SK-N-SH (cell line): ENCODE measurements at regions not wholly inside any gene's neighbourhood (a gene's known extent, or its start where the extent isn't known, plus 50 kb on each side); places are given as distances from the start of the nearest gene placed in this dataset.

Experiments
- CTCF ChIA-PET: fragments of 300-600, 350-600 bp; formaldehyde crosslinking; extraction: SDS; loops from one replicate; lab custom pipeline; 2021; lab: Yijun Ruan, JAX
- POLR2A ChIA-PET: fragments of 350-600 bp; sonication (Branson Sonifier 250); formaldehyde crosslinking; extraction: SDS; loops from one replicate; lab custom pipeline; 2020; ENCODE audit warnings: antibody characterized with exemption, inconsistent platforms; lab: Yijun Ruan, JAX
- DNase-seq: peaks from one replicate; pipeline ENCODE4 v3.0.0; 2012
- H2AFZ ChIP-seq: fragments of 200-600 bp; sonication (generic); 2 replicates; pipeline ENCODE4 v1.8.1; 2016; ENCODE audit warnings: antibody characterized with exemption, mild to moderate bottlenecking, low read depth
- H3F3A ChIP-seq: fragments of 200-600 bp; sonication (generic); replicated peaks from 2 replicates; pipeline ENCODE3; 2016; ENCODE audit warnings: antibody characterized with exemption, mild to moderate bottlenecking; ENCODE audit not compliant: insufficient read depth
- H3K27ac ChIP-seq, 2 experiments: fragments of 200-500 bp in 1 of 2; fragments of 200-600 bp in 1 of 2; sonication (Bioruptor generic) in 1 of 2; sonication (generic), shearing (Covaris generic) in 1 of 2; 2 replicates each; pipeline versions ENCODE4 v1.5.1 to v1.6.1; 2014 to 2016; ENCODE audit warnings: low read depth in 2 of 2, inconsistent platforms in 1 of 2, low read length in 1 of 2, mild to moderate bottlenecking in 1 of 2, mixed read lengths in 1 of 2
- H3K27me3 ChIP-seq: fragments of 200-600 bp; sonication (generic), shearing (Covaris generic); 2 replicates; pipeline ENCODE4 v1.6.1; 2016; ENCODE audit warnings: mixed run types; ENCODE audit not compliant: insufficient read depth
- H3K36me3 ChIP-seq, 2 experiments: fragments of 200-500 bp in 1 of 2; fragments of 200-600 bp in 1 of 2; sonication (Bioruptor generic) in 1 of 2; sonication (generic) in 1 of 2; replicated peaks in 1 of 2; 2 replicates each; pipeline versions ENCODE3 to v1.5.1; 2014 to 2016; ENCODE audit warnings: low read length in 1 of 2, mild to moderate bottlenecking in 1 of 2; ENCODE audit not compliant: insufficient read depth in 2 of 2, control insufficient read depth in 1 of 2
- H3K4me1 ChIP-seq, 2 experiments: fragments of 200-500 bp in 1 of 2; fragments of 200-600 bp in 1 of 2; sonication (Bioruptor generic) in 1 of 2; sonication (generic), shearing (Covaris generic) in 1 of 2; 2 replicates each; pipeline versions ENCODE4 v1.5.1 to v1.6.1; 2014 to 2016; ENCODE audit warnings: low read depth in 1 of 2, low read length in 1 of 2, mixed run types in 1 of 2; ENCODE audit not compliant: insufficient read depth in 2 of 2, control insufficient read depth in 1 of 2
- H3K4me2 ChIP-seq: fragments of 200-600 bp; sonication (generic), shearing (Covaris generic); 2 replicates; pipeline ENCODE4 v1.6.1; 2017; ENCODE audit warnings: mixed run types
- H3K4me3 ChIP-seq, 2 experiments: fragments of 200-500 bp in 1 of 2; fragments of 200-600 bp in 1 of 2; sonication (Bioruptor generic) in 1 of 2; sonication (generic), shearing (Covaris generic) in 1 of 2; 2 replicates each; pipeline versions ENCODE4 v1.5.1 to v1.8.1; 2014 to 2016; ENCODE audit warnings: low read depth in 2 of 2, inconsistent platforms in 1 of 2, low read length in 1 of 2, mild to moderate bottlenecking in 1 of 2, mixed read lengths in 1 of 2, moderate library complexity in 1 of 2
- H3K79me2 ChIP-seq: fragments of 200-600 bp; sonication (generic); 2 replicates; pipeline ENCODE4 v1.8.1; 2017; ENCODE audit warnings: mild to moderate bottlenecking; ENCODE audit not compliant: insufficient read depth
- H3K9ac ChIP-seq: fragments of 200-600 bp; sonication (generic); 2 replicates; pipeline ENCODE4 v1.6.1; 2017; ENCODE audit warnings: mixed run types
- H3K9me2 ChIP-seq: fragments of 200-600 bp; sonication (generic); 2 replicates; pipeline ENCODE4 v1.6.1; 2017; ENCODE audit warnings: mixed run types
- H3K9me3 ChIP-seq: fragments of 200-600 bp; sonication (generic); 2 replicates; pipeline ENCODE4 v1.6.1; 2017; ENCODE audit warnings: mixed run types, mild to moderate bottlenecking, moderate library complexity
- H4K20me1 ChIP-seq: fragments of 200-600 bp; sonication (generic); 2 replicates; pipeline ENCODE4 v1.6.1; 2017; ENCODE audit warnings: mild to moderate bottlenecking, mixed run types; ENCODE audit not compliant: insufficient read depth
- EZH2phosphoT487 ChIP-seq: fragments of 200-600 bp; sonication (generic); IDR thresholded peaks from 2 replicates; pipeline ENCODE4 v1.6.1; 2017; ENCODE audit warnings: low read depth, mixed run types, mild to moderate bottlenecking, antibody characterized with exemption, moderate library complexity, borderline replicate concordance
- FOXJ3 ChIP-seq: sonication (generic); formaldehyde crosslinking; IDR thresholded peaks from 2 replicates; pipeline ENCODE4 v1.5.1; 2020; ENCODE audit warnings: mild to moderate bottlenecking, missing genetic modification reagents
- GABPA ChIP-seq: IDR thresholded peaks from 2 replicates; pipeline ENCODE4 v1.4.0; 2012; ENCODE audit warnings: low read depth, mild to moderate bottlenecking
- JUND ChIP-seq: IDR thresholded peaks from 2 replicates; pipeline ENCODE4 v1.4.0; 2012
- MEF2A ChIP-seq: IDR thresholded peaks from 2 replicates; pipeline ENCODE4 v1.4.0; 2012; ENCODE audit warnings: low read depth, borderline replicate concordance
- MXI1 ChIP-seq: IDR thresholded peaks from 2 replicates; pipeline ENCODE4 v1.6.1; 2012; ENCODE audit warnings: mild to moderate bottlenecking, low read depth, low read length, improper control_type of control experiment
- NFIC ChIP-seq: IDR thresholded peaks from 2 replicates; pipeline ENCODE4 v1.4.0; 2012; ENCODE audit warnings: borderline replicate concordance
- NRF1 ChIP-seq: IDR thresholded peaks from 2 replicates; pipeline ENCODE4 v1.6.1; 2012; ENCODE audit warnings: low read depth, mild to moderate bottlenecking, low read length
- RAD21 ChIP-seq: IDR thresholded peaks from 2 replicates; pipeline ENCODE4 v1.6.1; 2012; ENCODE audit warnings: mild to moderate bottlenecking, low read length
- TEAD4 ChIP-seq: IDR thresholded peaks from 2 replicates; pipeline ENCODE4 v1.4.0; 2012; ENCODE audit warnings: mild to moderate bottlenecking, borderline replicate concordance; ENCODE audit not compliant: insufficient read depth
- WGBS: methylation state at CpG from one replicate; pipeline ENCODE4 v1.1.6; 2017; ENCODE audit warnings: low lambda C conversion rate; 5-methylcytosine and 5-hydroxymethylcytosine counted together
- TF ChIP-seq, protein P1 (sequence below): IDR thresholded peaks from 2 replicates; pipeline ENCODE4 v1.6.1; 2012; ENCODE audit warnings: mild to moderate bottlenecking, low read depth, low read length, moderate library complexity
- TF ChIP-seq, protein P2 (sequence below): fragments of 150-350 bp; IDR thresholded peaks from 2 replicates; pipeline ENCODE4 v1.6.1; 2017; ENCODE audit warnings: antibody characterized with exemption, low read length, low read depth, borderline replicate concordance
- TF ChIP-seq, protein P3 (sequence below): IDR thresholded peaks from 2 replicates; pipeline ENCODE4 v1.4.0; 2012; ENCODE audit warnings: low read depth

DNA sequence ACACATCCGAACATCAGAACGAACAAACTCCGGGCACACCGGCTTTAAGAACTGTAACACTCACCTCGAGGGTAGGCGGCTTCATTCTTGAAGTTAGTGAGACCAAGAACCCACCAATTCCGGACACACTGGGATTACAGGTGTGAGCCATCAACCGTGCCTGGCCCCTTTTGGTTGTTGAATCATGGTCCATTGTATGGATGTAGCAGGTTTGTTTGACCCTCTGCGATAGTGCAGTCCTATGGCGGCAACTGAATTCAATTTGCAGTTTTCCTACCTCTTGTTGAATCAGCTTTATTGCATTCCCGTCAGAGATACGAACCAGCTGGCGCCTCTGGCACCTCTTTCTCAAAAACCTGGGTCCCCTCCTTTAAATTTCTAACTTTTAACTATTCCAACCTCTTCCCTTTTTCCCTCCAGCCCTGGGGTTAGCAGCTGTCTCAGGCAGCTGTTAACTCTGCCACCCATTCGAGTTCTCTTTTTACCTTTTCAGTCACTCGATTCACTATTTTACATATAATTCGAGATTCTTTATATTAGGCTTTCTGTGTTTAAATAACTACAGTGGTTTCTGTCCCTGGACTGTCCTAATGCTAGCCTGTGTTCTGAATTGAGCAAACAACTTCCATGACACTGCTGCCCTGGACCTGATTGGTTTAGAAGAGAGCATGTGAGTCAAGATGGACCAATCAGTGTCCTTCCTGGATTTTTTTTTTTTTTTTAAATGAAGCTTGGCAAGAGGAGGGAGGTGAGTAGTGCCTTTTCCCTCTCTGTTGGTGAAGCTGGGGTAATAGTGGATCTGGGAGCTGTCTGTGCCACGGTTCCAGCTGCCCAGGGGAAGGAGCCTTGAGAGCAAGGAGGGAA is 261.5 kb downstream of the PCNX1 start (continued):
- TF ChIP-seq, protein P1, sequence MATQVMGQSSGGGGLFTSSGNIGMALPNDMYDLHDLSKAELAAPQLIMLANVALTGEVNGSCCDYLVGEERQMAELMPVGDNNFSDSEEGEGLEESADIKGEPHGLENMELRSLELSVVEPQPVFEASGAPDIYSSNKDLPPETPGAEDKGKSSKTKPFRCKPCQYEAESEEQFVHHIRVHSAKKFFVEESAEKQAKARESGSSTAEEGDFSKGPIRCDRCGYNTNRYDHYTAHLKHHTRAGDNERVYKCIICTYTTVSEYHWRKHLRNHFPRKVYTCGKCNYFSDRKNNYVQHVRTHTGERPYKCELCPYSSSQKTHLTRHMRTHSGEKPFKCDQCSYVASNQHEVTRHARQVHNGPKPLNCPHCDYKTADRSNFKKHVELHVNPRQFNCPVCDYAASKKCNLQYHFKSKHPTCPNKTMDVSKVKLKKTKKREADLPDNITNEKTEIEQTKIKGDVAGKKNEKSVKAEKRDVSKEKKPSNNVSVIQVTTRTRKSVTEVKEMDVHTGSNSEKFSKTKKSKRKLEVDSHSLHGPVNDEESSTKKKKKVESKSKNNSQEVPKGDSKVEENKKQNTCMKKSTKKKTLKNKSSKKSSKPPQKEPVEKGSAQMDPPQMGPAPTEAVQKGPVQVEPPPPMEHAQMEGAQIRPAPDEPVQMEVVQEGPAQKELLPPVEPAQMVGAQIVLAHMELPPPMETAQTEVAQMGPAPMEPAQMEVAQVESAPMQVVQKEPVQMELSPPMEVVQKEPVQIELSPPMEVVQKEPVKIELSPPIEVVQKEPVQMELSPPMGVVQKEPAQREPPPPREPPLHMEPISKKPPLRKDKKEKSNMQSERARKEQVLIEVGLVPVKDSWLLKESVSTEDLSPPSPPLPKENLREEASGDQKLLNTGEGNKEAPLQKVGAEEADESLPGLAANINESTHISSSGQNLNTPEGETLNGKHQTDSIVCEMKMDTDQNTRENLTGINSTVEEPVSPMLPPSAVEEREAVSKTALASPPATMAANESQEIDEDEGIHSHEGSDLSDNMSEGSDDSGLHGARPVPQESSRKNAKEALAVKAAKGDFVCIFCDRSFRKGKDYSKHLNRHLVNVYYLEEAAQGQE, result no peak
- no peak for TF ChIP-seq TEAD4
- TF ChIP-seq, all 33 proteins: peak for 0

DNA sequence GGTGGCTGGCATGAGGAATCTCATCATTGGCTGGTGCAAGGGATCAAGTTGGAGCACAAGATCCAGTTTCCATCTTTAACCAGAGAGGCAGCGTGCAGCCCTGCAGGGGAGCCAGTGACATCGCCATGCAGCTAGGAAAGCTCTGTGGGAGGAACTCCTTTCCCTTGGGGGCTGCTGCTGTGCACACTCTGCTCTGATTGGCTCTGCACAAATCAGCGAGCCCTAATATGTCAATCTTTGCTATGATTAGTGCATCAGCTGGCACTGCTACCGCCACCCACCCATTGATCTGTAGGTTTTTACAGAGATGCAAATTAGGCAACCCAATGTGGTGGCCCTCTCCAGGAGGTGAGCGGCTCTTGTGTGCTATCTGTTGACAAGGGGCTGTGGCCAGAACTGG is 262.6 kb downstream of the PCNX1 start:
- H3K27me3 ChIP-seq, result no peaks in the 10 kb centered on the region
- no peaks in the 10 kb centered on the region for H3K79me2 ChIP-seq
- no peaks in the 10 kb centered on the region for H3K36me3 ChIP-seq
- no peak overlapping the region for H2AFZ ChIP-seq
- H3K4me3 ChIP-seq, result no peak overlapping the region
- H3K9ac ChIP-seq, result no peak overlapping the region
- H4K20me1 ChIP-seq, result no peaks in the 10 kb centered on the region
- DNase-seq, result no peak
- no peaks in the 10 kb centered on the region for H3K9me2 ChIP-seq
- peaks cover 3% of the 10 kb centered on the region for H3F3A ChIP-seq
- no peak overlapping the region for H3K4me2 ChIP-seq
- H3K9me3 ChIP-seq, result no peaks in the 10 kb centered on the region
- peaks cover 0 to 12% of the 10 kb centered on the region in 2 experiments; a peak in 1 of 4 replicates for H3K4me1 ChIP-seq
- no peak for TF ChIP-seq EZH2phosphoT487
- no peak for TF ChIP-seq NFIC
- TF ChIP-seq JUND, result no peak
- TF ChIP-seq RAD21, result no peak
- TF ChIP-seq, protein P2, sequence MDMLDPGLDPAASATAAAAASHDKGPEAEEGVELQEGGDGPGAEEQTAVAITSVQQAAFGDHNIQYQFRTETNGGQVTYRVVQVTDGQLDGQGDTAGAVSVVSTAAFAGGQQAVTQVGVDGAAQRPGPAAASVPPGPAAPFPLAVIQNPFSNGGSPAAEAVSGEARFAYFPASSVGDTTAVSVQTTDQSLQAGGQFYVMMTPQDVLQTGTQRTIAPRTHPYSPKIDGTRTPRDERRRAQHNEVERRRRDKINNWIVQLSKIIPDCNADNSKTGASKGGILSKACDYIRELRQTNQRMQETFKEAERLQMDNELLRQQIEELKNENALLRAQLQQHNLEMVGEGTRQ, result no peak
- no peak for TF ChIP-seq MXI1
- WGBS, result 100% methylated on average over 3 of the region's 5 CpGs
- ChIA-PET CTCF (interaction anchor here (1.9 kb wide), 1 partner anchor 32 kb away, joined by 6 read pairs; no protein-coding TSS in a partner anchor), POLR2A (no interaction called here)
- H3K27ac ChIP-seq, result no peak overlapping the region

DNA sequence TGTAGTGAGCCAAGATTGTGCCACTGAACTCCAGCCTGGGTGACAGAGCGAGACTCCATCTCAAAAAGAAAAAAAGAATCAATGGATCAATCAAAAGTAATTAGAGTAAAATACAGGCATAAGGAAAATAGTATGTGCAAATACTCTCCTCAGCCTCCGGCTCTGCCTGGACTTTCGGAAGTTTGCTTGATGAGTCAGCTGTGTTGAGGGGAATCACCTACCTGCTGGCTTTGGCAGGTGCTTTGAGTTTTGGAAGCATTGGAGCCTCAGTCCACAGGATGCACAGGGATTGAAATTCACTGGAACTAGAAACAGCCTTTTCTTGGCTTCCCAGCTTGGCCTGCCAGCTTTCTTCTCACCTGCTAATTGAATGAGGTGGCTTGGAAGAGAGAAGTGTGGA is 268.2 kb downstream of the PCNX1 start:
- no peak for DNase-seq
- TF ChIP-seq NRF1 (no peak), GABPA (no peak), RAD21 (no peak), FOXJ3 (CRISPR knock-in tag) (no peak), MEF2A (no peak)
- TF ChIP-seq, protein P3, sequence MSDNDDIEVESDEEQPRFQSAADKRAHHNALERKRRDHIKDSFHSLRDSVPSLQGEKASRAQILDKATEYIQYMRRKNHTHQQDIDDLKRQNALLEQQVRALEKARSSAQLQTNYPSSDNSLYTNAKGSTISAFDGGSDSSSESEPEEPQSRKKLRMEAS, result no peak
- H3K4me3 ChIP-seq, result no peak overlapping the region
- H3K27me3 ChIP-seq, result no peaks in the 10 kb centered on the region
- H3K4me1 ChIP-seq, result no peaks in the 10 kb centered on the region; a peak in 1 of 4 replicates
- no peak overlapping the region for H3K27ac ChIP-seq
- H3K9ac ChIP-seq, result no peak overlapping the region
- ChIA-PET POLR2A (no interaction called here), CTCF (no interaction called here)
- no peak overlapping the region for H3K4me2 ChIP-seq
- H3F3A ChIP-seq, result peaks cover 3% of the 10 kb centered on the region
- no peaks in the 10 kb centered on the region for H3K9me3 ChIP-seq
- H4K20me1 ChIP-seq, result no peaks in the 10 kb centered on the region
- H3K79me2 ChIP-seq, result no peaks in the 10 kb centered on the region
- no peaks in the 10 kb centered on the region for H3K9me2 ChIP-seq
- H2AFZ ChIP-seq, result no peak overlapping the region
- no peaks in the 10 kb centered on the region for H3K36me3 ChIP-seq
- 87% methylated on average over 3 of the region's 3 CpGs for WGBS
